Natural killer cell treated with Interleukin-12 subunit alpha and Interleukin-12 subunit beta and Interleukin-15 and Interleukin-18, amount 100 ng/mL, for 72 hours (primary cell): ENCODE measurements at regions not wholly inside any gene's neighbourhood (a gene's known extent, or its start where the extent isn't known, plus 50 kb on each side); places are given as distances from the start of the nearest gene placed in this dataset.

Source experiments
- ATAC-seq, 2 donors: fragments of 150-1000 bp; cut with Tn5 transposase in 1 of 2; sonication (Bioruptor Pico), chemical (Tn5 transposase) in 1 of 2; 2 replicates each; pipeline ENCODE4 v1.10.0; 2021
- DNase-seq: peaks from one replicate; pipeline ENCODE4 v3.0.0; 2022; ENCODE audit warnings: low spot score
- H3K27ac Mint-ChIP-seq, 2 donors: 1 replicate in 1 of 2; 2 replicates in 1 of 2; pipeline ENCODE4 v1.8.0; 2022; ENCODE audit warnings: mixed read lengths in 2 of 2, mild to moderate bottlenecking in 1 of 2, moderate library complexity in 1 of 2
- H3K27me3 Mint-ChIP-seq, 2 donors: 1 replicate in 1 of 2; 2 replicates in 1 of 2; pipeline ENCODE4 v1.8.0; 2022; ENCODE audit warnings: mixed read lengths in 2 of 2
- H3K36me3 Mint-ChIP-seq: one replicate; pipeline ENCODE4 v1.8.0; 2022; ENCODE audit warnings: mixed read lengths
- H3K4me1 Mint-ChIP-seq, 2 donors: 1 replicate in 1 of 2; 2 replicates in 1 of 2; pipeline ENCODE4 v1.8.0; 2022; ENCODE audit warnings: low read depth in 2 of 2, mixed read lengths in 2 of 2, mild to moderate bottlenecking in 1 of 2
- H3K4me3 Mint-ChIP-seq: one replicate; pipeline ENCODE4 v1.8.0; 2022; ENCODE audit warnings: mixed read lengths
- H3K9me3 Mint-ChIP-seq: 2 replicates; pipeline ENCODE4 v1.8.0; 2022; ENCODE audit warnings: mixed read lengths

GRCh38 chr13:106623799-106624460 is 56.0 kb upstream of the ARGLU1 start:
- Mint-ChIP-seq H3K9me3 (no peaks in the 10 kb centered on the region), H3K27me3 (peaks cover 15 to 49% of the 10 kb centered on the region in 2 donors), H3K4me1 (peaks cover 6 to 7% of the 10 kb centered on the region in 2 donors), H3K27ac (no peak overlapping the region), H3K36me3 (no peaks in the 10 kb centered on the region), H3K4me3 (no peak overlapping the region)
- DNase-seq (no peak), ATAC-seq (no peak)

- Mint-ChIP-seq H3K4me3 (no peak overlapping the region), H3K36me3 (no peaks in the 10 kb centered on the region), H3K27me3 (peaks cover 11 to 34% of the 10 kb centered on the region in 2 donors), H3K27ac (no peak overlapping the region), H3K4me1 (peaks cover 6% of the 10 kb centered on the region in 2 donors), H3K9me3 (no peaks in the 10 kb centered on the region)
- no peak for ATAC-seq
- no peak for DNase-seq
Observed at GRCh38 chr13:106621833-106622232, 53.9 kb upstream of the ARGLU1 start.

- Mint-ChIP-seq H3K36me3 (no peaks in the 10 kb centered on the region), H3K27me3 (peaks cover 10 to 26% of the 10 kb centered on the region in 2 donors), H3K4me3 (no peak overlapping the region), H3K4me1 (peaks cover 6% of the 10 kb centered on the region in 2 donors), H3K27ac (no peak overlapping the region), H3K9me3 (no peaks in the 10 kb centered on the region)
- DNase-seq (no peak), ATAC-seq (peak; percentile 67 to 72)
Observed at GRCh38 chr13:106619688-106620555, 52.0 kb upstream of the ARGLU1 start.
